GM18873 (cell line): ENCODE measurements at regions not wholly inside any gene's neighbourhood (a gene's known extent, or its start where the extent isn't known, plus 50 kb on each side); places are given as distances from the start of the nearest gene placed in this dataset.

ENCODE experiments used
- ATAC-seq: cut with Tn5 transposase; IDR thresholded peaks from one replicate; pipeline ENCODE4 v1.9.1; 2021; ENCODE audit warnings: mild to moderate bottlenecking, moderate library complexity, moderate number of reproducible peaks; ENCODE audit not compliant: unreplicated experiment, low FRiP score

DNA sequence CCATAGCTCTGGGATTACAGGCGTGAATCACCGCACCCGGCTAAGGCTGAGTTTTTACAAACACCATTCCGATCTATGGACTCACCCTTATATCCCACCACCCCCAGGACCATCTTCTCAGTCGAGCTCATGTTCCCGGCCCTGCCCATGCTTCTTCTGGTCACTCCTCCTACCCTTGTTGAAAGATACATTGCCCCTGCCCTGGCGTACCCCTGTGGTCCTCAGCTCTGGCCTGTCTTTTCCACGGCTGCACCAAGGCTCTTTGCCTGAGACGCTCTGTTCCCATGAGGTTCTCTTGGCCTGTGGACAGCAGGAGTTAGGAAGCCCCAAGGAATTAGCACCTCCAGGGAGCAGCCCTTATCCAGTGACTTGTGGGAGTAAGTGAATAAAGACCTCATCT, 379.4 kb upstream of the TNRC6C start:
- no peak for ATAC-seq

DNA sequence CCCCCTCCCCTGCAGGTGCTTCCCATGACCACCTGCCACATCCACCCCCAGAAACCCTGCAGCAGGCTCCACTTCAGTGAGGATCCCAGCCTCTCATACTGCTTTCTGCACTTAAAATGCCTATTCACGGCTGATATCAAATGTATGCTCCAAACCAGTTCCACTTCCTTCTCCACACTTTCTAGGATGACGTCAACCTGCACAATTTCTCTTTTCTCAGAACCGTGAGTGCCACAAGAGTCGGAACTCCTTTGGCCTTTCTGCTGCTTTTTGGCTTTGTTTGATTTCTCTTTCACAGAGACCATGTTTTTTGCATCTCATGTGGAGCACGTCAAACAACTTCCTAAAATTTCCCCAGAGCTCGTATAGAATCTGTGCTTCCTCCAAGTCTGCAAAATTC, 378.8 kb upstream of the TNRC6C start:
- ATAC-seq: no peak

DNA sequence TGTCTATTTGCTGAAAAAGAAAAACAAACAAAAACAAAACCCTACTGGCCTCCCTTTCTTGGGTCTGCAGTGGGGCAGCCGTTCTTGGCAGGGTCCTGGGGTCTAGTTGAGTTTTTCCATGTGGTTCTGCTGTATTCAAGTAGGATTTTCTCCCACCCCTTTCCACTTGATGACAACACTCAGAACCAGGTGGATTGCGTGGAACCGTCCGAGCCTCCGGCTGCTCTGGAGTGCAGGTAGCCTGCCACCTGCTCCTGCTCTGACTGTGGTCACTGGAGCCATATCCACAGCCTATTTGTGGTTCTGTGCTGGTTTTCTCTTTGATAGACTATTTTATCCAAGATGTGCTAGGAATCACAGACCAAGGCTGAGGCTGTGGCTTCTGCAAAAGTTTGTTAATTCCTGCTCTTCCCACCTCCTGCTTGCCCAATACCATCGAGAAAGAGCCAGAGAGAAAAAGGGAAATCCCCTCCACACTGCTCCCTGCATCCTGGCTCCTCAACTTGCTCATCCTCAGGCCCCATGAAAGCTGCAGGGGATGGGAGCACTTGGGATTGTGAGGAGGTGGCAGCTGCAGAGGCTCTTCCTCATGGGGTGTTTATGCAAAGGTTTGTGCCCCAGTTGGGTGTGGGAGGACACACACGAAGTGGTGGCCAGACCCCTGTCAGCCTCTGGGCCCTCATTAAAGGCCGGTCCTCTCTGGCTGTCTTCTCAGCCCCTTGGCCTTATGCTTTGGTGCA, 377.8 kb upstream of the TNRC6C start:
- no peak for ATAC-seq

DNA sequence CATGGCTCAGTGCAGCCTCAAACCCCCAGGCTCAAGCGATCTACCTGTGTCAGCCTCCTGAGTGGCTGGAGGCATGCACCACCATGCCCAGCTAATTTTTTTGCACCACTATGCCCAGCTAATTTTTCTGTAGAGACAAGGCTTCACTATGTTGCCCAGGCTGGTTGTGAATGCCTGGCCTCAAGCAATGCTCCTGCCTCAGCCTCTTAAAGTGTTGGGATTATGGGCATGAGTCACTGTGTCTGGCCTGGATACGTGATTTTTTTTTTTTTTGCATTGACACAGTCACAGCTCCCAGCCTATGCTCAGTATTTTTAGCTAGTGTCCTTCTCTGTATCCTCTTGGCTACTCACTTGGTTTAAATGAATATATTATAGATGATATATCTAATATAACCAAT, 377.0 kb upstream of the TNRC6C start:
- ATAC-seq: no peak

DNA sequence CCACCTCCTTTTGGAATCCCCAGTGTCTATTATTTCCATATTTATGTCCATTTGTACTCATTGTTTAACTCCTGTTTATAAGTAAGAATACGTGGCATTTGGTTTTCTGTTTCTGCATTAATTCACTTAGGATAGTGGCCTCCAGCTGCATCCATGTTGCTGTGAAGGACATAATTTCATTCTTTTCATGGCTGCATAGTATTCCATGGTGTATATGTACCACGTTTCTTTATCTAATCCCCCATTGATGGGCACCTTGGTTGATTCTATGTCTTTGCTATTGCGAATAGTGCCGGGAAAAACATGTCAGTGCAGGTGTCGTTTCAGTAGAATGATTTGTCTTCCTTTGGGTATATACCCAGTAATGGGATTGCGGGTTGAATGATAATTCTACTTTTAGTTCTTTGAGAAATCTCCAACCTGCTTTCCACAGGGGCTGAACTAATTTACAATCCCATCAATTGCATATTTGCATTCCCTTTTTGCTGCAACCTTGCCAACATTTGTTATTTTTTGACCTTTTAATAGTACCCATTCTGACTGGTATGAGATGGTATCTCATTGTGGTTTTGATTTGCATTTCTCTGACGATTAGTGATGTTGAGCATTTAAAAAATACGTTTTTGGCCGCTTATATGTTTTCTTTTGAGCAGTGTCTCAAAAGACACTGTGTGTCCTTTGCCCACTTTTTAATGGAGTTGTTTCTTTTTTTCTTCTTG, 373.2 kb upstream of the TNRC6C start:
- no peak for ATAC-seq

DNA sequence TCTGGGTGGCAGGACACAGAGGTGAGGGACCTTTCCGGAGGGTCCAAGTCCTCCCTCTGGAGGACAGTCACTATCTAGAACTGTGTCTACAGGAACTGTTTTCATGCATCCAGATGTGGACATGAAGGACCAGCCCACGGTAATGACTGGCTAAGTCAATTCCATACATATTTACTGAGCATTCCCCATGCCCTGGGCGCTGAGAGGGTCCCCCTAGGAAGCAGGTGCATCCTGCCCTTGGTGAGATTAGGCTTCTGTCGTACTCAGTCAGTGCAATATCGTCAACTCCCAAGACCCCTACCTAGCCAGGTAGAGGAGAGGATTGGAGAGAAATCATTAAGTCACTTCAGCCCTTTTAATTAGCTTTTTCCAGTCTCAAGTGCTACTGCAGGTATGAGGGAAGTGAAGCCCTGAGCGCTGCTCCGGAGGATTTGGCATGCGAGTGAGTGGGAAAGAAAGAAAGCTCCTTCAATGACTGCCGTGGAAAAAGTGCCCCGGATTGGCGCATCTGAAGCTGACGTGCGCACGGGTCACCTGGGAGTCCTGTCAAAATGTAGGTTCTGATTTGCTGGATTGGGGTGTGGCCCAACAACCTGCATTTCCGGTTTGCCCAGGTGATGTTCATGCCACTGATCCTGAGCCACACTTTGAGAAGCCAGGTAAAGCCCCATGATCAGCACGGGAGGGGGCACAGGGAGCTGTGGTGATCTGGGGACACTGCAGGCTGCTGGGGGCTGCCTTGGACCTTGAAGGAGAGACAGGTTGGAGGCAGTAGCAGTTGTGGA, 367.4 kb upstream of the TNRC6C start:
- no peak for ATAC-seq

DNA sequence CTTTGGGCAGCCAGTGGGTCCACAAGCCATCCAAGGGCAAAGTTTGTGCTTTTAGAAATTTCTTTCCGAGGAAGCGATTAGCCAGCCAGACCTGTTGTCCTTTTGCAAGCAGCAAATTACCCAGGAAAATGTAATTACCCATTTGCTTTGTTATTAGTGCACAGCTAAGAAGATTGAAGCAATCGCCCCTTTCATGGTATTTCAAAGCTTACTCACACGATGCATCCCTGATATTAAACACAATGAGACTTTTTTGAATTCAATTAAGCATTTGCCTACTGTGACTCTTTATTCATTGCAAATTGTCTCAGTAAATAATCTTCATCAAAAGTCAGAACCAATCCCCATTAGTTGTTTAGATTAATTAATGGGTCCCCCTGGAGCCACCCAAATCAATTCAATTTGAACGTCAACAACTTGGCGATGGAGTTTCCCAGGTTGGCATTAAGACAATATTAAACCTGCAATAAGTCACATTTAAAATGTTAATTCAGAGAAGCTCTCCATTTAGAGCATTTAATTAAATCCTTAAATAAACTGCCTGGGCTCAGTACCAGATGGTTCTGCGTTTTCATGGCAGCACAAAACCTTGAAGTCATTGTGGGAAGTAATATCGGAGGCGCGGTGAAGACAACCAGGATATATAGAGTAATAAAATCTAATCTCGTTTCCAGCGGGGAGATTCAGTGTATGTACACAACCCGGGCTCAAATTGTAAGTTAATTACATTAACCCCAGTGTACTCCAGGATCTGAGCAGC, 366.2 kb upstream of the TNRC6C start:
- no peak for ATAC-seq

DNA sequence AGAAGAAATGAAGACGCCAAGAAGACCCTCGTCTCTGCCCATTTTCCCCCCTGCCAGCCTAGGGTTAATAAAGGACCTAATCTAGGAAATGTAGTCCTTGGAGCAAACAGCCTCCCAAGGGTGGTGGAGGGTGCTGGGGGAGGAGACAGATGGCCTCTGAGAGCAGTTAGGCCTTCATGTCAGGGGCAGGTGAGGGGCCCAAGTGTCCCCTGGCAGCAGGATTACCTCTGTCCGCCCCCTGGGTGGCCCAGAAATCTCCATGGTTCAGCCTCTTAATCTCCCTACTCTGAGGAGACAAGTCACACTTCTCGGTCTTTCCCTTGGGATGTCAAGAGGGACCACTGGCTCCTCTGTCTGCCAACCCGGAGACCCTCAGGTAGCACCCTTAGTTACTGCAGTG, 365.4 kb upstream of the TNRC6C start:
- no peak for ATAC-seq

DNA sequence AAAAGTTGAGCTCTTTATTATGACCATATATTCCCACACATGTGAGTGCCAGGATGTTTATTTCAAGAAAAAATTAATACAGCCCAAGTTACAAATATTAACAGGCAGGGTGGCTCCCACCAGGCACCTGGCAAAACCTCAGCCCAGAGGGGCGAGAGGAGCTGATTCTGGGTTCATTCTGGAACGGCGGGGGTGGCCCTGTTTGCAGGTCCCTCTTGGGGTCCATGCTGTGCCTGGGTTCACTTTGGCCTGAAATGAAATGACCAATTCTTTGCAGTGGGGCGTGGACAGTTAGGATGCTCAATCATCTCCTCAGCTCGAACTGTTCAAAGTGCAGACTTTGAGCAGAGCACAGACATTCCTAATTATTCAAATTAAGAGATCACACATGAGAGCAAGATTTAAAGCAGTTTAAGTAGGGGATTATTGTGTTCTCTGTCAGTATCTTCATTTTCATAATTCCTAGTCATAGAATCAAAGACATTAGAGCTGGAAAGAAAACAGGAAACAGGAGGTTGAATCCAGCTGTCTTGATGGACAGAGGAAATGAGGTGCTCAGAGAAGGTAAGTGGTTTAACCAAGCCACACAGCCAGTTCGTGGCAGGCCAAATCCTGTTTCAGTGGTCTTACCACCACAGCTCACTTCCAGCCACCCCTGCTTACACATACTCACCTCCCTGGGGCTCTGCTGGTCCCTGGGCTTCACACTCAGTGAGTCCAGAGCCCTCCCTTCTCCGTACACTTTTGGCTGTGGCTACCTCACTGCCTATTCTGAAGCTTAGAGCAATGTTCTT, 363.9 kb upstream of the TNRC6C start:
- no peak for ATAC-seq

DNA sequence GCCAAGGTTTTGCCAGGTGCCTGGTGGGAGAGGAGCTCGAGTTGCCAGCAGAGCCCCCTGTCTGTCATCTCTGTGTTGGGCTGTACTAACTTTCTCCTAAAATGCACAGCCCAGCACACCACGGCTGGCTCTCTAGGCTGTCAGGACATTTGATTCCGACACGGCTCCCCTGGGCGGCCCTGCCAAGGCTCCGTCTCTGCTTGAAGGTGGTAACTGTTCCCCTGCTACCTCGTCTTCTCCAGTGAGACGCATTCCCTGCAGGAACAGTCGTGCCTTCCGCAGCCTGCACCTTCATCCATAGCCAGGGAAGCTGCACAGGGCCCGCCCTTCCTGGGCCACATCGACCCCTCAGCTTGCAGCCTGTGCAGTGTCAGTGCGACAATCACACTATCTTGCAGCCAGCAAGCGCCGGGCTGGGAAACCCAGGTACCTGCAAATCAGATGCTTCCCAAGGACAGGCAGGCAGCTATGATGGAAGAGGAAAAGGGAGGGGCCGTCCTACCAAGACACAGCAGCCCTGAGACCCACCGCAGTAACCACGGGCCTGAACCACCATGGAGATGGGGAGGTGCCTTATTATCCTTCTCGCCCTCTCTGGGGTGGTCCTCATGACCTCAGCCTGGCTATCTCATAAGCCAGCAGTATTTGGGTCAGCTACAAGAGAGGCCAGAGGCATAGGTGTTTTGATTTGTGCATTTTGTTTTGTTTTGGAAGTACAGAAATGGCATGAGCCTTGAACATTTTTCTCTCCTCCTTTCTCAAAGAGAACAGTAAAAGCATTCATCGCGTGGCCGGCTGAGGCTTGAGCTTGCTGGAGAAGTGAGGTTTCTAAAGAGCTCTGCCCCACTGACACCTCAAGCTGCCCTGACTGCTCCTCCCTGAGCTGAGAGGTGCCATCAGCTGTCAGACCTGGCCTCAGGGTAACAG, 361.7 kb upstream of the TNRC6C start:
- no peak for ATAC-seq

DNA sequence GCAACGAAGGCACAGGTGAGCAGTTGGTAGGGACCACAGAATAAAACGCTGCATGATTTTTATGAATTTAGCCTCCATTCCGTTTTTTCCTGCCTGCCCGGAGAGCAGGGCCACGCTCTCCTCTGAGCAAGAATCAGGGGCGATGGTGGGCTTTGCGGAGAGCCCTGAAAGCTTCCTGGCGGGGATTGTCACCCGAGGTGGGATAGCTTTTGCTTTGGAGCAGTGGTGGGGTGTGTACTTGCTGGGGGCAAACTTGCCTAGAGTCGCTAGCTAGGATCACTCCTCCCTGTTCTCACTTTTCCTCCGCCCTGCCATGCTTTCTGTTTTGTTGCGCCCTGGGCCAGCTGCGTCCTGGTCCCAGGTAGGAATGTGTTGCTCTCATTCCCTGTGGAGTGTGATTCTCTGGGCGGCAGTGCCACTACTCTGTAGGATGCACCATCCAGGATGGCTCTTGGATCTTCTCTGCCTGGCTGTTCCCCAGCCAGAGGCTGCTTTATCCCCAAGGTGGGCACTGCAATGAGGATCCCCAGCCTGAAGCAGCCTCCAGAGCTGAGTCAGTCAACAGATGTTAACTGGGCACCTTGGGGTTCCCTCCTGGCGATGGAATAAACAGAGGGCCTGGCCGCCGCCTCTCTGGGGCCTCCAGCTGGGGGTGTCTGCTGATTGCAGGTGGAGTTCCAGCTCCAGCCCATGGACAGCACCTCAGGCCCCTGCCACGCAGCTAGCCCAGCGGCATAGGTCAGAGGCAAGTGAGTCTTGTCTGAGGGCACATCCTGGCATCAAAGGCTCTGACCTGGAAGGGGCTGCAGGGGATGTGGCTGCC, 360.9 kb upstream of the TNRC6C start:
- no peak for ATAC-seq

DNA sequence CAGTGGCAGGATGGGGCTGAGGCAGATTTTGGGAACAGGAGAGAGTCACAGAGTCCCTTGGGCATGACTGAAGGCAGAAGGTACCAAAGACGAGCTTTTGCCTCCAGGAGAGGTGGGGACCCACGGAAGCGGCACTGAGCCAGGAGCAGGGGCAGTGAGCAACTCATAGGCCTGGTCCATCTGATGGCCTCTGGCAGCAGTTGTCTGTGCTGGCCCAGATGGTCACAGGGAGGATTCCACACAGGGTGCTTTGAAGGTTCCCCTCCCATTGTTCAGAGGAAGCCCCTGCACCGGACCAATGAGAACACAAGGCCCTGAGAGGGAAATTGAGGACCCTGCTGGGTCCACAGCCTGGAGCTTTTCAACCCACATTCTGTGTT, 360.3 kb upstream of the TNRC6C start:
- no peak for ATAC-seq

DNA sequence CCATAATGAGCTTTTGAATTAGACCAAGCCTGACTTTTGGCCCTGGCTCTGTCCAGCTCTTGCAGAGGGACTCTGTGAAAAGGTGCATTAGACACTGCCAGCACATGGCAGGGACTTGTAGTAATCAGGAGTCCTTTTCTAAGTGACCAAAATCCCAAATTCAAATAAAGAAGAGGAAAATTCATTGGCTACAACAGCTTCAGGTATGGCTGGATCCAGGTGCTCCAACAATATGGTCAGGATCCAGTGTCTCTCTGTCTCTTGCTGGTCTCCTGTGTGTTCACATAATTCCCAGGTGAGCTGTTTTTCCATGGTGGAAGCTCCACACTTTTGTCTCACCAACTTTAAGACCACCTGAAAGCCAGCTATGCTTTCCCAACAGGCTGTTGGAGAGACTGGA, 358.8 kb upstream of the TNRC6C start:
- no peak for ATAC-seq

DNA sequence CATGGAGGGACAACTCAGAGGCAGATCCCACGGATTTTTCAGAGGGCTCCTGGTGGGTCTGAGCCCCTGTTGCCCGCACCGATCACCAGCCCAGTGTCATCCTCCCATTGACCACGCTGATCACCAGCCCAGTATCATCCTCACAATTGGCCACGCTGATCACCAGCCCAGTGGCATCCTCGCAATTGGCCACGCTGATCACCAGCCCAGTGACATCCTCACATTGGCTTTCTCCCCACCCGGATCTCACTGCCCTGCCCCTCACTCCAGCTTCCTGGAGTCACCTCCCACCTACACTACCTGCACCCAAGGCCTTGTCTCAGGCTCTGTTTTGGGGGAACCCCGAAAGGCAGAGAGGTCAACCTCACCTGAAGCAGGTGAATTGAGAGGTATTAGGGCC, 358.2 kb upstream of the TNRC6C start:
- ATAC-seq: no peak

DNA sequence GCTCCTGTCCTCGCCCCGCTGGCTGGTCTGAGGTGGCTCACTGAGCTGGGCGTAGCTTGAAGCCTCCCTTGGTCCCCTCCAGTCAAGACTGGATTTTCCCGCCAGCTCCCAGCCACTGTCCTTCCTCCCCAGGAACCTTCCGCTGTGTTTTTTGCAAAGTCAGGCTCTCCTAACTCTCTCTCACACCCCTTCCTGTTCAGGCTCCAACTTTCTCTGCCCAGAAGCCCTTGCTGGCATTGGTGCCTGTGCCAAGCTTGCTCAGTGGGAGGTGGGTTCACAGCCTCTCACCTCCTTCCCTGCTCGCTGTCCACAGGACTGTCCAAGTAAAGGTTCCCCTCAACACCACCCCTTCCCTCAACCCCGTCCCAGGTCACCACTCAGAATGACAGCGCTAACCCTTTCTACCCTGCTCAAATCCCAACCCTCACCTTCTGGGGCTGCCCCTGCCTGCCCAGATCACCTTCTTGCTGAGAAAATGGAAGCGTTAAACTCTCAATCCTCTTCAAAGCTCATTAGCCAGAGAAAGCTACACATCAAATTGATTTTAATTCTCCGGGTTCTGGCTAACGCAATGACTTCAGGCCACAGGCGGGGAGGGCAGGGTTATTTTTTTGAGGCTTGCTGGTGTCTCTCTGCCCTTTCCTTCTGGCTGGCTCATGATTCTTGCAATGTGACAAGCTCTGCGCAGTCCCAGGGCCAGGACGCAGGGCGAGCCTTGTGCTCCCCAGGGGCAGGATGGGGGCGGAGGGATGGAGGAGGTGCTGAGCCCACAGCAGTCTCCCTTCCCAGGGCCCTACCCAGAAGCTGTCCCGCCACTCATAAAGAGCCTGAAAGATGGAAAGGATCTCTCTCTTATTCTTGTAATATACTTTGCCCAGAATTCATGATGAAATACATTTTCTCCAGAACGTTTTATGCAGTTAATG, 357.2 kb upstream of the TNRC6C start:
- no peak for ATAC-seq

DNA sequence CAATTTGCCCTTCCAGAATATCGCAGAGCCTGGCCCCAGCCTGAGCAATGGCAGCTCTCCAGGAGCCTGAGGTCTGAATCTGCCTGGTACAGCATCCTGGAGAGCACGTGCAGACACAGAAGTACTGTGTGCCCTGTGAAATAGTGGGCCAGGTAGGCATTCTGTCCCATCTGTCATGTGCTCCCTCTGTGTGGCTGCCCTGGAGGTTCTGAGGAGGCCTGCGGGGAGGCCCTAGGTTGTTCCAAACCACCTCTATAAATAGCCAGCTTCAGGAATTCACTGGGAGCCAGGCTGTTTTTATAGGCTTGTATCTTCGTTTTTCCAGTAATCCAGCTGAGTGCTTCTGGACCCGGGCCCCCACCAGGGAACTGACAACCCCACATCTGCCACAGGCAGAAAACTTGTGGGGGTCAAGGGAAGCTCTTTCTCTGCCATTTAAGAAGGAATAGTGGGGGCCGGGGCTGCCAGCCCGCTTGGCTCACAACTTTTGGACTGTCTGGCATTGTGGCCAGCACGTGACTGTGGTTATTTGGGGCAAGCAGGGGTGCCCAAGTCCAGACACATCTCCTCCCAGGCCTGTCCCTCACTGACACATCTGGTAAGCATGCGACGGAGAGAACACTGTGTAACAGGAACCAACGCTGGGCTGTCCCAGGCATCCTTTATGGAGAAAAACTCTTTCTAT, 356.3 kb upstream of the TNRC6C start:
- ATAC-seq: no peak
